Smooth muscle cell (in vitro differentiated cells): ENCODE measurements at regions not wholly inside any gene's neighbourhood (a gene's known extent, or its start where the extent isn't known, plus 50 kb on each side); places are given as distances from the start of the nearest gene placed in this dataset.

Experiments used
- DNase-seq: peaks from one replicate; lab custom pipeline; 2025; ENCODE audit not compliant: unreplicated experiment; lab: John Stamatoyannopoulos, UW
- H2AFZ ChIP-seq: fragments of 200-600 bp; sonication (generic); 2 replicates; pipeline ENCODE4 v1.6.0; 2016; ENCODE audit warnings: antibody characterized with exemption, low read depth, mild to moderate bottlenecking
- H3F3A ChIP-seq: fragments of 200-600 bp; sonication (generic); 2 replicates; pipeline ENCODE4 v1.6.0; 2017; ENCODE audit warnings: antibody characterized with exemption, low read depth
- H3K27ac ChIP-seq: fragments of 200-600 bp; sonication (generic); 2 replicates; pipeline ENCODE4 v1.5.1; 2016; ENCODE audit warnings: low read depth, mild to moderate bottlenecking
- H3K27me3 ChIP-seq: fragments of 200-600 bp; sonication (generic); 2 replicates; pipeline ENCODE4 v1.6.1; 2016; ENCODE audit warnings: low read depth, mild to moderate bottlenecking
- H3K36me3 ChIP-seq: fragments of 200-600 bp; sonication (generic); 2 replicates; pipeline ENCODE4 v1.5.1; 2016; ENCODE audit warnings: low read depth
- H3K4me1 ChIP-seq: fragments of 200-600 bp; sonication (generic); 2 replicates; pipeline ENCODE4 v1.5.1; 2016; ENCODE audit warnings: low read depth
- H3K4me2 ChIP-seq: fragments of 200-600 bp; sonication (generic); 2 replicates; pipeline ENCODE4 v1.6.0; 2016; ENCODE audit warnings: mild to moderate bottlenecking
- H3K4me3 ChIP-seq: fragments of 200-600 bp; sonication (generic); 2 replicates; pipeline ENCODE4 v1.5.1; 2016; ENCODE audit warnings: mild to moderate bottlenecking
- H3K79me2 ChIP-seq: fragments of 200-600 bp; sonication (generic); 2 replicates; pipeline ENCODE4 v1.6.0; 2016; ENCODE audit warnings: low read depth, mild to moderate bottlenecking
- H3K9ac ChIP-seq: fragments of 200-600 bp; sonication (generic); 2 replicates; pipeline ENCODE4 v1.6.0; 2016; ENCODE audit warnings: low read depth
- H3K9me3 ChIP-seq: fragments of 200-600 bp; sonication (generic); replicated peaks from 2 replicates; pipeline ENCODE4 v1.5.1; 2016; ENCODE audit warnings: low read depth
- H4K20me1 ChIP-seq: fragments of 200-600 bp; sonication (generic); 2 replicates; pipeline ENCODE4 v1.6.0; 2016; ENCODE audit warnings: low read depth
- CTCF ChIP-seq: fragments of 200-600 bp; sonication (generic); IDR thresholded peaks from 2 replicates; pipeline ENCODE4 v1.5.1; 2017; ENCODE audit warnings: borderline replicate concordance, mild to moderate bottlenecking, antibody characterized with exemption; ENCODE audit not compliant: insufficient read depth, poor library complexity, severe bottlenecking
- WGBS: methylation state at CpG from one replicate; pipeline ENCODE4 v1.1.7; 2016; ENCODE audit warnings: low lambda C conversion rate; 5-methylcytosine and 5-hydroxymethylcytosine counted together

DNA sequence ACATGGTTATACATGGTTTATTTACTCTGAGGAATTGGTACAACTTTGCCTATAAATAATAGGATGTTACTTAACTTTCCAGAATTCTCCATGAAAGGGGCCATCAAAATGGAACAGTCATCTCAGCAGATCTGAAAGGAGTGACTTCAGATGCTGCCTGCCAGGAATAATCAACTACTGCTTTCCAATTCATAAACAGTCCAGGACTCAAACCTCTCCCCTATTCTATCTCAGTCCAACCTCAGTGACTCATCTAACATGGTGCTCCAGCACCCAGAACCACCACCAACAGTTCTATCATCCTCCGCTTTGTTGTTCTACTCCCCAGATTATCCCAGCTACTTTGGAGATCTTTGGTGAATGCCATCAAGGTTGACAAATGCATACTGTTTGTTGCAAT lies 221.5 kb upstream of the MPDZ start:
- no peaks in the 10 kb centered on the region for H3F3A ChIP-seq
- TF ChIP-seq CTCF = no peak
- H3K4me3 ChIP-seq = no peak overlapping the region
- H3K9me3 ChIP-seq = no peaks in the 10 kb centered on the region
- no peak for DNase-seq
- no peak overlapping the region for H3K27ac ChIP-seq
- H2AFZ ChIP-seq = no peak overlapping the region
- no peaks in the 10 kb centered on the region for H3K27me3 ChIP-seq
- no peaks in the 10 kb centered on the region for H3K36me3 ChIP-seq
- H3K4me1 ChIP-seq = no peaks in the 10 kb centered on the region
- no peaks in the 10 kb centered on the region for H3K79me2 ChIP-seq
- H3K9ac ChIP-seq = no peak overlapping the region
- no peaks in the 10 kb centered on the region for H4K20me1 ChIP-seq
- no peak overlapping the region for H3K4me2 ChIP-seq
- 93% methylated on average over 1 of the region's 1 CpG for whole genome bisulfite sequencing

DNA sequence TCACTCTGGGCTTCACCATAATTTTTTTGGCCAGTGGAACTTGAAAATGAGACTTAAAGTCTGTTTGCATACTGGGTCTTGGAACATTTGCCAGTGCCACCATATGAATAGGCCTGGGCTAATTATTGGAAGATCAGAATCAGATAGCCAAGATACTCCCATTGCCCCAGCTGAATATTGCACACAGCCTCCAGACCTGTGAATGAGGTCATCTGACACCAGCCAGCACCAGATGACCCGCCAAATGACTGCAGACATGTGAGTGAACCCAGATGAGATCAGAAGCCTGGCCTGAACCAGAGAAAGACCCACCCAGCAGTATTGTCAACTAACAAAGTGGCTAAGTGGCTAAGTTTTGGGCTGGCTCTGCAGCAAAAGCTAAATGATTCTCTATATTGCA lies 220.5 kb upstream of the MPDZ start:
- no peak overlapping the region for H3K9ac ChIP-seq
- H3K4me3 ChIP-seq = no peak overlapping the region
- no peak overlapping the region for H3K27ac ChIP-seq
- no peaks in the 10 kb centered on the region for H3K4me1 ChIP-seq
- no peaks in the 10 kb centered on the region for H3K79me2 ChIP-seq
- 20% methylated on average over 1 of the region's 1 CpG for WGBS
- no peaks in the 10 kb centered on the region for H3F3A ChIP-seq
- H3K36me3 ChIP-seq = no peaks in the 10 kb centered on the region
- no peak for TF ChIP-seq CTCF
- H2AFZ ChIP-seq = no peak overlapping the region
- H3K4me2 ChIP-seq = no peak overlapping the region
- no peak for DNase-seq
- no peaks in the 10 kb centered on the region for H3K9me3 ChIP-seq
- no peaks in the 10 kb centered on the region for H4K20me1 ChIP-seq
- H3K27me3 ChIP-seq = no peaks in the 10 kb centered on the region

- H4K20me1 ChIP-seq = no peaks in the 10 kb centered on the region
- no peak for TF ChIP-seq CTCF
- no peak overlapping the region for H3K9ac ChIP-seq
- H3K27ac ChIP-seq = no peak overlapping the region
- 88% methylated on average over 3 of the region's 3 CpGs for WGBS
- H3K4me2 ChIP-seq = no peak overlapping the region
- H3F3A ChIP-seq = no peaks in the 10 kb centered on the region
- no peaks in the 10 kb centered on the region for H3K9me3 ChIP-seq
- H2AFZ ChIP-seq = no peak overlapping the region
- H3K79me2 ChIP-seq = no peaks in the 10 kb centered on the region
- no peaks in the 10 kb centered on the region for H3K4me1 ChIP-seq
- no peak overlapping the region for H3K4me3 ChIP-seq
- no peak for DNase-seq
- H3K36me3 ChIP-seq = no peaks in the 10 kb centered on the region
- no peaks in the 10 kb centered on the region for H3K27me3 ChIP-seq
Observed at GRCh38 chr9:13493697-13494096, 214.2 kb upstream of the MPDZ start.

DNA sequence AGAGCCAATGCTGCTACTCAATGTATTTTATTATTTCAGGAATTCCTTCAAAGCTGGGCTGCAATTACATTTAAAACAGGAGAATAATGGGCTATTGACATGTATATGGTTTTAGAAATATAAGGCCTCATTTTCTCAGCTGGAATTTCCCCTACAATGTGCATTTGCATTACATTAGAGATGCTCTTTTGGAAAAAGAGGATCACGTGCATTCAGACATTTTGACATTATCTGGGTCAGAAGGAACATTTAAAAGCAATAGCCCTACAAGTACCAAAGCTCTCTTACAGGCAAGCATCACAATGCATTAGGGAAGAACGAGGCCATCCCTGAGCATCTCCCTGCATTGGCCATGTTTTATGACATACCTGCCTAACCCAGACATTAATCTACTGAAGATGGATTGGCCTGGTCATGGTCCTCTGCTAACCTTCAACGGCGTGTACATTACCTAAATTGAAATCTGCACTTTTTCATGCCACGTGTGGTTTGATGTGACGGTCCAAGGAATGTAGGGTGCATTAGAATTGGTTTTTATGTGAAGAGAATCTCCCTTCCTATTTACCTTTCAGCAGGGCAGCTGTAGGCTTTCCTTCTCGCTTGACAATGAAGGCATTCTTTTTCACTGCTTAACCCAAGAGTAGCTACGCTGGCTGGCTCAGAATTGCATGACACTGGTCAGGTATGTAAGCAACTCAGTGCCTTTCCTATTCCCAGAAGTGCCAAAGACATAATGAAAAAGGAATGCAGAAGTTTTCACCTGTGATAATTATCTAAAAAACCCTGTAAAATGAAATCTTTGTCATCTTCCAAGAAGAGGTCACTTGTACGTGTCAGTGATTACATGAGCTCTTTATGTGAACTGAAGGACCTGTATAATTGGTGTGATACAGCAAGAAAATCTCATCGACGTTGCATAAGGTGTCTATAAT lies 212.3 kb upstream of the MPDZ start:
- no peak for TF ChIP-seq CTCF
- H3F3A ChIP-seq = no peaks in the 10 kb centered on the region
- H4K20me1 ChIP-seq = no peaks in the 10 kb centered on the region
- DNase-seq = no peak
- H3K9me3 ChIP-seq = no peaks in the 10 kb centered on the region
- no peak overlapping the region for H3K4me2 ChIP-seq
- H3K9ac ChIP-seq = no peak overlapping the region
- no peaks in the 10 kb centered on the region for H3K36me3 ChIP-seq
- H2AFZ ChIP-seq = no peak overlapping the region
- no peaks in the 10 kb centered on the region for H3K79me2 ChIP-seq
- H3K27me3 ChIP-seq = no peaks in the 10 kb centered on the region
- H3K4me1 ChIP-seq = no peaks in the 10 kb centered on the region
- WGBS = 43% methylated on average over 11 of the region's 11 CpGs
- no peak overlapping the region for H3K4me3 ChIP-seq
- H3K27ac ChIP-seq = no peak overlapping the region
